Spinal cord (tissue), 9 donors: ENCODE measurements at regions not wholly inside any gene's neighbourhood (a gene's known extent, or its start where the extent isn't known, plus 50 kb on each side); places are given as distances from the start of the nearest gene placed in this dataset.

Experiments
- DNase-seq, 6 donors: peaks; one replicate each; pipeline versions ENCODE4 v3.0.0 to v3.0.0-alpha.2; 2013 to 2015; ENCODE audit warnings: low spot score in 6 of 6, low read depth in 4 of 6
- H3K27ac ChIP-seq: one replicate; pipeline ENCODE4 v1.5.1; 2013; ENCODE audit warnings: low read depth, low read length, control low read depth
- H3K27me3 ChIP-seq: one replicate; pipeline ENCODE4 v1.6.1; 2013; ENCODE audit warnings: low read length; ENCODE audit not compliant: control insufficient read depth, insufficient read depth
- H3K36me3 ChIP-seq: one replicate; pipeline ENCODE4 v1.6.1; 2013; ENCODE audit warnings: low read length; ENCODE audit not compliant: control insufficient read depth, insufficient read depth
- H3K4me1 ChIP-seq: one replicate; pipeline ENCODE4 v1.6.1; 2013; ENCODE audit warnings: low read length; ENCODE audit not compliant: control insufficient read depth, insufficient read depth
- H3K4me3 ChIP-seq: one replicate; pipeline ENCODE4 v1.5.1; 2013; ENCODE audit warnings: low read depth, low read length, control low read depth
- H3K9me3 ChIP-seq: one replicate; pipeline ENCODE4 v1.6.1; 2013; ENCODE audit warnings: low read length; ENCODE audit not compliant: control insufficient read depth, insufficient read depth
- WGBS: methylation state at CpG from one replicate; pipeline ENCODE4 v1.1.5; 2013; ENCODE audit warnings: missing lambda C conversion rate; ENCODE audit not compliant: insufficient coverage; 5-methylcytosine and 5-hydroxymethylcytosine counted together
- donor health status: healthy.

GRCh38 chr10:78389419-78389818 is 355.8 kb downstream of the RPS24 start:
- DNase-seq: no peak
- no peaks in the 10 kb centered on the region for H3K9me3 ChIP-seq
- H3K4me3 ChIP-seq: no peak overlapping the region
- no peaks in the 10 kb centered on the region for H3K36me3 ChIP-seq
- WGBS: 86% methylated on average over 1 of the region's 3 CpGs
- no peaks in the 10 kb centered on the region for H3K4me1 ChIP-seq
- no peaks in the 10 kb centered on the region for H3K27me3 ChIP-seq
- H3K27ac ChIP-seq: no peak overlapping the region

DNA sequence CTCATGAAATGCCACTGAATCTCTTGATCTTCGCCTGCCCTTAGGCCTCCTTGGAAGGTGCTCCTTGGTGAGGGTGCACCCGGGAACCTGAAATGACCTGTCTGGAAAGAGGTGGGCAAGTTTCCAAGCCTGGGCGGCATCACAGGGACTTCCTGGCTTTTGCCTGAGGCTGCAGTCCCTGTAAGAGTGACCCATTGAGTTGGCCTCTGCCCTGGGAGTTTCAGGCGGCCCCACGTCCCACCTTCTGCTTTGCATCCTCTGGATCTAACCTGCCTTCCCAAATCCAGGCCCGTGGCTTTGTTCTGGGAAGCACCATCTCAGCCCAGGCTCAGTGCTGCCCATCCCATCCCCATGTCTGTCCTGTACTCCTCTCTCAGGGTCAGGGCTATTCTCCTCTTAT is 356.4 kb downstream of the RPS24 start:
- no peaks in the 10 kb centered on the region for H3K9me3 ChIP-seq
- 96% methylated on average over 6 of the region's 6 CpGs for WGBS

GRCh38 chr10:78390817-78391216 is 357.2 kb downstream of the RPS24 start:
- Histone ChIP-seq H3K27ac (no peak overlapping the region), H3K27me3 (no peaks in the 10 kb centered on the region), H3K36me3 (no peaks in the 10 kb centered on the region), H3K4me3 (no peak overlapping the region), H3K4me1 (no peaks in the 10 kb centered on the region), H3K9me3 (no peaks in the 10 kb centered on the region)
- WGBS: no CpG with 5 or more reads among the region's 5 CpGs
- no peak for DNase-seq

More for the DNA sequence above, 356.4 kb downstream of the RPS24 start:
- no peaks in the 10 kb centered on the region for H3K27me3 ChIP-seq
- no peak for DNase-seq
- no peaks in the 10 kb centered on the region for H3K36me3 ChIP-seq
- H3K27ac ChIP-seq: no peak overlapping the region
- H3K4me3 ChIP-seq: no peak overlapping the region
- H3K4me1 ChIP-seq: no peaks in the 10 kb centered on the region

DNA sequence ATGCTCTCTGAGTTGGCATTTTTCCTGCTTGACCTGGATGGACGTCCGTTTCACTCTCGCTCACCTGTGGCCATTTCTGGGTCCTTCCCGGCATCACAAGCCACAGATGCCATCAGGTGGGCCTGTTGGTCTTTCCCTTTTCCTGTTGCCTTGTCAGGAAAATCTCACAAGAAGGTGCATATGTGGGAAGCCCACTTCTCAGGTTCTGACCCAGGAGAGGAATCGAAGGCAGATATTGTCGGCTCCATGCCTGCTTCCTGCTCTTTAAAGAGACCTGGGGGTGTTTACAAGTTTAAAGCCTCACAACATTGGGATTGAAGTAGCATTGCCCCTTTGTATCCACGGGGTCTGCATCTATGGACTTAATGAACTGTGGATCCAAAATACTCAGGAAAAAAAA is 357.9 kb downstream of the RPS24 start:
- no peaks in the 10 kb centered on the region for H3K36me3 ChIP-seq
- no peak overlapping the region for H3K27ac ChIP-seq
- no peak overlapping the region for H3K4me3 ChIP-seq
- 94% methylated on average over 4 of the region's 7 CpGs for WGBS
- no peaks in the 10 kb centered on the region for H3K27me3 ChIP-seq
- H3K4me1 ChIP-seq: no peaks in the 10 kb centered on the region
- DNase-seq: no peak
- H3K9me3 ChIP-seq: no peaks in the 10 kb centered on the region

- no peak for DNase-seq
- no peak overlapping the region for H3K4me3 ChIP-seq
These were observed 358.5 kb downstream of the RPS24 start for GRCh38 chr10:78392197-78392596.

DNA sequence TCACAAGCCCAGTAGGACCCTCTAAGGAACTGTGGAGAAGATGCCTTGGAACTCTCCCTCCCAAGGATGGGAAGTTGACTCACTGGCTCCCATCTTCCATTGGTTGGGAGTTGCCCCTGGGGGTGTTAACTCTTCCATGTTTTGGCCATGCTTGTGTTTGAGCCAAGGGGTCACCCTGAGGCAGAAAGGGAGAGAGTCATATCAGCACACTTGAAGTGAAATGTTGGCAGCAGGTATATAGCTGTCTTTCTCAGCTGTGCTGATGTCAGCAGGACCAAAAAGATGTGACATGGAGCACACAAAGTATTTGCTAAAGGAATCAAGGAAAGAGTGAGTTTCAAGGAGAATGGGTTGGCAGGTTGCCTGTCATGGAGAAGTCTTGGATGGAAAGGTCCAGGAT is 359.4 kb downstream of the RPS24 start:
- Histone ChIP-seq H3K9me3 (no peaks in the 10 kb centered on the region), H3K27ac (no peak overlapping the region), H3K36me3 (no peaks in the 10 kb centered on the region), H3K4me1 (no peaks in the 10 kb centered on the region), H3K27me3 (no peaks in the 10 kb centered on the region), H3K4me3 (no peak overlapping the region)
- no peak for DNase-seq

More at GRCh38 chr10:78392197-78392596, 358.5 kb downstream of the RPS24 start:
- no peak overlapping the region for H3K27ac ChIP-seq
- no CpG with 5 or more reads among the region's 2 CpGs for WGBS
- no peaks in the 10 kb centered on the region for H3K4me1 ChIP-seq
- no peaks in the 10 kb centered on the region for H3K9me3 ChIP-seq
- no peaks in the 10 kb centered on the region for H3K36me3 ChIP-seq
- H3K27me3 ChIP-seq: no peaks in the 10 kb centered on the region

GRCh38 chr10:78394047-78394446 is 360.4 kb downstream of the RPS24 start:
- Histone ChIP-seq H3K27me3 (no peaks in the 10 kb centered on the region), H3K4me1 (peaks cover 6% of the 10 kb centered on the region), H3K27ac (no peak overlapping the region), H3K9me3 (no peaks in the 10 kb centered on the region), H3K36me3 (no peaks in the 10 kb centered on the region), H3K4me3 (no peak overlapping the region)
- WGBS: 98% methylated on average over 4 of the region's 4 CpGs
- DNase-seq: no peak

DNA sequence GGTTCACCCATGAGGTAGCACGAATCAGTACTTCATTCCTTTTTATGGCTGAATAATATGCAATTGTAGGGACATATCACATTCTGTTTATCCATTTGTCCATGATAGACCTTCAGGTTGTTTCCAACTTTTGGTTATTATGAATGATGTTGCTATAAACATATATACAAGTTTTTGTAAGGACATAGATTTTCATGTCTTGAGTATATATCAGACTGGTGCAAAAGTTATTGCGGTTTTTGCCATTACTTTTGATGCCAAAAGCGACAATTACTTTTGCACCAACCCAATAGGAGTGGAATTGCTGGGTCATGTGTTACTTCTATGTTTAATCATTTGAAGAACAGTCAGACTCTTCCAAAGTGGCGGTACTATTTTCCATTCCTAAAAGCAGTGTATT is 361.5 kb downstream of the RPS24 start:
- WGBS: no CpG with 5 or more reads among the region's 4 CpGs
- H3K4me3 ChIP-seq: no peak overlapping the region
- H3K4me1 ChIP-seq: peaks cover 11% of the 10 kb centered on the region
- no peaks in the 10 kb centered on the region for H3K9me3 ChIP-seq
- no peak overlapping the region for H3K27ac ChIP-seq
- no peak for DNase-seq
- peaks cover 3% of the 10 kb centered on the region for H3K27me3 ChIP-seq
- H3K36me3 ChIP-seq: no peaks in the 10 kb centered on the region

- no peak overlapping the region for H3K4me3 ChIP-seq
- no peaks in the 10 kb centered on the region for H3K9me3 ChIP-seq
- no peak overlapping the region for H3K27ac ChIP-seq
- H3K27me3 ChIP-seq: peaks cover 3% of the 10 kb centered on the region
- WGBS: no CpG with 5 or more reads among the region's 4 CpGs
- H3K4me1 ChIP-seq: peaks cover 16% of the 10 kb centered on the region
- DNase-seq: no peak
- H3K36me3 ChIP-seq: no peaks in the 10 kb centered on the region
These were observed 363.1 kb downstream of the RPS24 start for GRCh38 chr10:78396754-78397153.

GRCh38 chr10:78397786-78398185 is 364.1 kb downstream of the RPS24 start:
- no peaks in the 10 kb centered on the region for H3K36me3 ChIP-seq
- no CpG with 5 or more reads among the region's 2 CpGs for WGBS
- H3K27ac ChIP-seq: no peak overlapping the region
- peaks cover 3% of the 10 kb centered on the region for H3K27me3 ChIP-seq
- no peak for DNase-seq
- H3K9me3 ChIP-seq: no peaks in the 10 kb centered on the region
- peaks cover 27% of the 10 kb centered on the region for H3K4me1 ChIP-seq
- H3K4me3 ChIP-seq: no peak overlapping the region
